GM12864 (cell line): ENCODE measurements at regions not wholly inside any gene's neighbourhood (a gene's known extent, or its start where the extent isn't known, plus 50 kb on each side); places are given as distances from the start of the nearest gene placed in this dataset.
"Not testable (repeated sequence)": the region's sequence is repeated elsewhere in the genome, so short reads cannot be mapped to it uniquely, and the experiment has no call there.

Experiments used
- DNase-seq: peaks from one replicate; pipeline ENCODE4 v3.0.0-alpha.2; 2011; ENCODE audit warnings: low read depth
- H3K4me3 ChIP-seq: 2 replicates; pipeline ENCODE4 v1.5.1; 2011; ENCODE audit warnings: mild to moderate bottlenecking, low read depth, low read length, control low read depth
- TF ChIP-seq, protein P1 (sequence below): IDR thresholded peaks from 2 replicates; pipeline ENCODE4 v1.5.1; 2011; ENCODE audit warnings: low read depth, mild to moderate bottlenecking, moderate library complexity, low read length, control low read depth, inconsistent platforms; ENCODE audit errors: missing control alignments

- no peak for DNase-seq
- TF ChIP-seq, protein P1, sequence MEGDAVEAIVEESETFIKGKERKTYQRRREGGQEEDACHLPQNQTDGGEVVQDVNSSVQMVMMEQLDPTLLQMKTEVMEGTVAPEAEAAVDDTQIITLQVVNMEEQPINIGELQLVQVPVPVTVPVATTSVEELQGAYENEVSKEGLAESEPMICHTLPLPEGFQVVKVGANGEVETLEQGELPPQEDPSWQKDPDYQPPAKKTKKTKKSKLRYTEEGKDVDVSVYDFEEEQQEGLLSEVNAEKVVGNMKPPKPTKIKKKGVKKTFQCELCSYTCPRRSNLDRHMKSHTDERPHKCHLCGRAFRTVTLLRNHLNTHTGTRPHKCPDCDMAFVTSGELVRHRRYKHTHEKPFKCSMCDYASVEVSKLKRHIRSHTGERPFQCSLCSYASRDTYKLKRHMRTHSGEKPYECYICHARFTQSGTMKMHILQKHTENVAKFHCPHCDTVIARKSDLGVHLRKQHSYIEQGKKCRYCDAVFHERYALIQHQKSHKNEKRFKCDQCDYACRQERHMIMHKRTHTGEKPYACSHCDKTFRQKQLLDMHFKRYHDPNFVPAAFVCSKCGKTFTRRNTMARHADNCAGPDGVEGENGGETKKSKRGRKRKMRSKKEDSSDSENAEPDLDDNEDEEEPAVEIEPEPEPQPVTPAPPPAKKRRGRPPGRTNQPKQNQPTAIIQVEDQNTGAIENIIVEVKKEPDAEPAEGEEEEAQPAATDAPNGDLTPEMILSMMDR: no peak
- no peak overlapping the region for H3K4me3 ChIP-seq
Observed at GRCh38 chr6:21946298-21946783, 350.5 kb downstream of the PRL start.

DNA sequence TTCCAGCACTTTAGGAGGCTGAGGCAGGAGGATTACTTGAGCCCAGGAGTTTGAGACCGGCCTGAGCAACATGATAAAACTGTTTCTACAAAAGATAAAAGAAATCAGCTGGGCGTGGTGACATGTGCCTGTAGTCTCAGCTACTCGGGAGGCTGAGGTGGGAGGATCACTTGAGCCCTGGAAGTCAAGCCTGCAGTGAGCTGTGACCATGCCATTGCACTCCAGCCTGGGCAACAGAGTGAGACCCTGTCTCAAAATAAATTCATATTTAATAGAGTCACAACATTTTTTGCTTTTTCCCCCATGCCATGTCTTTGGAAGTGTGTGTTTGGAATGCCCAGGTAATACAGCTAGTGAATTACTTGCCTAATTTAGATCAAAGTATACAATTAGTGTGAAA lies 349.6 kb downstream of the PRL start:
- not testable (repeated sequence) for DNase-seq, H3K4me3 ChIP-seq

DNA sequence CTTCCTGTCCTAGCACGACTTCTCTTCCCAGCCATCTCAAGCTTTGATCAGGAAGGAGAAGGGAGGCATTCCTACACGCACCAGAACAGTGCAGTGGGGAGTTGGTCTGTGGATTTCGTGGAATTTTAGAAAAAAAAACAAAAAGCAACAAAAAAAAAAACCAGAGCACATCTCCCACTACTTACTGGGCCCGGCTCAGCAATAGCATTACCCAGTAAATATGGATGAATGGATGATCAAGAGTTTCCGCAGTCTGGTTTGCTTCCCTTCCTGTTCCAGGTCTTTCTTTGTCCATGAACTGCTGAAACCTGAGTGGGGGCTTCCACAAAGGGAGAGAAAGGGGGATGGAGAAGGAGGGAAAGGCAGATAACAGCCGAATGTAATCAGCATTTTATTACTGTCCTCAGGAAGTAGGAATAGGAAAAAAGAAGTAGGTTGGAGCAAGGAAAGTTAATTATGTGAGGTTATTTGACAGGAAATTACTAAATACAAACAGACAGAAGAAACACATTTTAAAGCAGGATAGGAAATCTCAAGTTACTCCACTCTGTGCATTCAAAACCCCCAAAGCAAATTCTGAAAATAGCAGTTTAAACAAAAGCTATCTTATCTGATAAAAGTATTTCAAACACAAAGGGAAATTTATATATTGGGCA lies 349.0 kb downstream of the PRL start:
- no peak for DNase-seq
- no peak overlapping the region for H3K4me3 ChIP-seq
- TF ChIP-seq, protein P1: no peak

- no peak for DNase-seq
- TF ChIP-seq, protein P1: no peak
- H3K4me3 ChIP-seq: no peak overlapping the region
Observed at GRCh38 chr6:21949211-21949801, 347.5 kb downstream of the PRL start.

DNA sequence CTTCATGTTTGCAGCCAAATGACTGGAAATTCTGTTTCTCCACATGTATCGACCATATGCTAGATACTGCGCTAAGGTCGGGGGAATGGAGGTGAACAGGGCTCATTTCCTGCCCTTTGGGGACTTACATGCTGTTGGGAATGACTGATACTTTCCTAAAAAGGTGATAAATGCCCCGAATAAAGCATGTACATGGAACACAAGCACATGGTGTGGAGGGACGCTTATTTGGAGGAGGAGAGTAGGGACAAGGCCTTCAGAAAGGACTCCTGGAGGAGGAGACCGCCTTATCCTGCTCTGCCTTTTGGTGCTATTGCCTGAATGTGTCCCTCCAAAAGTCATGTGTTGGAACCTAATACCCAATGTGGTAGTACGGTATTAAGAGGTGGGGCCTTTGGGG lies 344.5 kb downstream of the PRL start:
- no peak overlapping the region for H3K4me3 ChIP-seq
- TF ChIP-seq, protein P1: no peak
- DNase-seq: no peak

DNA sequence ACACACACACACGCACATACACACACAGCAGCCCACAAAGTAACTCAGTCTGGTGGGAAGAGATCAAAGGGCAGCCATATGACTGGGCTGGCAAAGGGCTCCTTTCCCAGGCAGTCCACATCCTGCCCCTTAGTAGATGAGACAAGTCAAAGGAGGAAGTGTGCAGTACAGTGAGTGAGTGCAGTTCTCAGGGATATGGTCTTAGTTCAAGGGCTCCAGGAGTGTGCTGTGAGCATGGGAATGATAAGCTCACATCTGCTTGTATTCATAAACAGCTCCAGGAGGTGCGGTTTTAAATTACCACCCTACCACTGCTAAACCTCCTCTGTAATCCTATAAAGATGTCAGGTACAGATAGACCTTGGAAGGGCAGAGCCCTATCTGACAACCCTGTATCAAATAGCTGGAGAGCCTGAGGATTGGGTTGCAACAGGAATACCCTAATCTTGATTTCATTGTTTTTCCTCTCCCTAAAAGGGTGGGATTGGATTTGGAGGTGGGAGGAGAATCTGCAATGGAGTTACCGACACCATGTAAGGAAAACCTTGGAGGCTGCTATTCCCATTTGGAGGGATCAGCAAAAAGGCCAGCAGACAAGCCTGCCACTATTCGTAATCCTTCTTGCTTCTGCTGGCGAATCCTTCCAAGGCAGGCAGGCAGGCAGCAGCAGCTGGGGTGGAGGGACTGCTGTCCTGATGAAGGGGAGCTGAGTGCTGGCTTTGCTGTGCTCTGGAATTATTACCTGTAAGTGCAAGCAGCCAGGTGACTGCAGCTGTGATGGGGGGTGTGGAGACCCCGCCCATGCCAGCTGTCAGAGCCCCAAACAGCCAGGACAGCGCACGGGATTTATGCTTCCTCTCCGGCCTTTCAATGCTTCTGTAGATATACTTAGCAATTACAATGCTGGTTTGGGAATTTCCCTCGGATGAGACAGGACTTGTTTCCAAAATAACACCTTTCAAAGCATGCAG lies 342.7 kb downstream of the PRL start:
- DNase-seq: no peak
- TF ChIP-seq, protein P1: no peak
- no peak overlapping the region for H3K4me3 ChIP-seq

GRCh38 chr6:21955053-21955595 lies 341.7 kb downstream of the PRL start:
- TF ChIP-seq, protein P1: no peak
- H3K4me3 ChIP-seq: no peak overlapping the region
- DNase-seq: no peak
